NB4 (cell line): ENCODE measurements at regions not wholly inside any gene's neighbourhood (a gene's known extent, or its start where the extent isn't known, plus 50 kb on each side); places are given as distances from the start of the nearest gene placed in this dataset.

Experiments used
- DNase-seq: peaks from one replicate; pipeline ENCODE4 v3.0.0; 2010; ENCODE audit warnings: low read depth
- H3K4me3 ChIP-seq: one replicate; pipeline ENCODE4 v1.5.1; 2011; ENCODE audit warnings: mild to moderate bottlenecking, low read depth, low read length, moderate library complexity
- CTCF ChIP-seq: IDR thresholded peaks from one replicate; pipeline ENCODE4 v1.5.1; 2012; ENCODE audit warnings: low read depth, low read length
- MAX ChIP-seq: IDR thresholded peaks from 2 replicates; pipeline ENCODE4 v1.6.1; 2011; ENCODE audit warnings: low read depth, low read length
- MYC ChIP-seq: IDR thresholded peaks from 2 replicates; pipeline ENCODE4 v1.6.1; 2011; ENCODE audit warnings: low read depth, low read length
- POLR2A ChIP-seq: IDR thresholded peaks from 2 replicates; pipeline ENCODE4 v1.6.1; 2011; ENCODE audit warnings: mild to moderate bottlenecking; ENCODE audit not compliant: insufficient read length; ENCODE audit errors: extremely low read depth

- DNase-seq = no peak
- H3K4me3 ChIP-seq = no peak overlapping the region
- TF ChIP-seq POLR2A (no peak), CTCF (no peak), MAX (no peak), MYC (no peak)
These were observed 579.3 kb upstream of the RGMB start for GRCh38 chr5:98193921-98194760.

GRCh38 chr5:98200726-98201541 lies 572.5 kb upstream of the RGMB start:
- DNase-seq = no peak
- TF ChIP-seq CTCF (no peak), POLR2A (no peak), MAX (no peak), MYC (no peak)
- no peak overlapping the region for H3K4me3 ChIP-seq

- DNase-seq = no peak
- TF ChIP-seq MYC (no peak), MAX (no peak), POLR2A (no peak), CTCF (no peak)
- no peak overlapping the region for H3K4me3 ChIP-seq
These were observed 568.7 kb upstream of the RGMB start for GRCh38 chr5:98204798-98205197.

GRCh38 chr5:98205691-98206461 lies 567.6 kb upstream of the RGMB start:
- DNase-seq = no peak
- no peak overlapping the region for H3K4me3 ChIP-seq
- TF ChIP-seq MAX = no peak
- no peak for TF ChIP-seq CTCF
- no peak for TF ChIP-seq POLR2A
- no peak for TF ChIP-seq MYC

GRCh38 chr5:98206566-98206965 lies 566.9 kb upstream of the RGMB start:
- H3K4me3 ChIP-seq = no peak overlapping the region
- TF ChIP-seq CTCF = no peak
- TF ChIP-seq MYC = no peak
- TF ChIP-seq MAX = no peak
- TF ChIP-seq POLR2A = no peak
- DNase-seq = no peak
